ENCODE measurements at regions not wholly inside any gene's neighbourhood (a gene's known extent, or its start where the extent isn't known, plus 50 kb on each side); places are given as distances from the start of the nearest gene placed in this dataset.

- DNase-seq (ENCODE audit: low read depth in 2 of 2) = no peak
Measured at GRCh38 chrX:39497702-39498265, 600.0 kb downstream of the BCOR start.

GRCh38 chrX:39499996-39500395, 597.8 kb downstream of the BCOR start:
- DNase-seq (ENCODE audit: low read depth in 2 of 2) = no peak

- DNase-seq (ENCODE audit: low read depth in 2 of 2) = no peak
Measured at GRCh38 chrX:39501822-39502221, 595.9 kb downstream of the BCOR start.

- no peak for DNase-seq (ENCODE audit: low read depth in 2 of 2)
Measured at GRCh38 chrX:39502486-39502885, 595.3 kb downstream of the BCOR start.

GRCh38 chrX:39504227-39504626, 593.5 kb downstream of the BCOR start:
- DNase-seq (ENCODE audit: low read depth in 2 of 2) = no peak

GRCh38 chrX:39504850-39505259, 592.9 kb downstream of the BCOR start:
- no peak for DNase-seq (ENCODE audit: low read depth in 2 of 2)

GRCh38 chrX:39506131-39506530, 591.6 kb downstream of the BCOR start:
- DNase-seq (ENCODE audit: low read depth in 2 of 2) = no peak

GRCh38 chrX:39507034-39507433, 590.7 kb downstream of the BCOR start:
- no peak for DNase-seq (ENCODE audit: low read depth in 2 of 2)

- DNase-seq (ENCODE audit: low read depth in 2 of 2) = no peak
Measured at GRCh38 chrX:39507617-39508299, 590.0 kb downstream of the BCOR start.

GRCh38 chrX:39508300-39508692, 589.5 kb downstream of the BCOR start:
- DNase-seq (ENCODE audit: low read depth in 2 of 2) = no peak

- no peak for DNase-seq (ENCODE audit: low read depth in 2 of 2)
Measured at GRCh38 chrX:39509157-39509556, 588.6 kb downstream of the BCOR start.

GRCh38 chrX:39513836-39514235, 583.9 kb downstream of the BCOR start:
- DNase-seq (ENCODE audit: low read depth in 2 of 2) = no peak

GRCh38 chrX:39514801-39515200, 583.0 kb downstream of the BCOR start:
- DNase-seq (ENCODE audit: low read depth in 2 of 2) = no peak

- DNase-seq (ENCODE audit: low read depth in 2 of 2) = no peak
Measured at GRCh38 chrX:39516427-39516841, 581.3 kb downstream of the BCOR start.

GRCh38 chrX:39518476-39519029, 579.2 kb downstream of the BCOR start:
- DNase-seq (ENCODE audit: low read depth in 2 of 2) = no peak

- no peak for DNase-seq (ENCODE audit: low read depth in 2 of 2)
Measured at GRCh38 chrX:39519030-39519488, 578.7 kb downstream of the BCOR start.

- no peak for DNase-seq (ENCODE audit: low read depth in 2 of 2)
Measured at GRCh38 chrX:39519566-39520301, 578.0 kb downstream of the BCOR start.

GRCh38 chrX:39525758-39526157, 572.0 kb downstream of the BCOR start:
- no peak for DNase-seq (ENCODE audit: low read depth in 2 of 2)

GRCh38 chrX:39527025-39527424, 570.7 kb downstream of the BCOR start:
- no peak for DNase-seq (ENCODE audit: low read depth in 2 of 2)

- no peak for DNase-seq (ENCODE audit: low read depth in 2 of 2)
Measured at GRCh38 chrX:39528161-39528916, 569.4 kb downstream of the BCOR start.

GRCh38 chrX:39532761-39533160, 565.0 kb downstream of the BCOR start:
- DNase-seq (ENCODE audit: low read depth in 2 of 2) = no peak

GRCh38 chrX:39534949-39535348, 562.8 kb downstream of the BCOR start:
- DNase-seq (ENCODE audit: low read depth in 2 of 2) = no peak

Data from dermis microvascular lymphatic vessel endothelial cell (primary cell).